HG03095 (cell line): ENCODE measurements at regions not wholly inside any gene's neighbourhood (a gene's known extent, or its start where the extent isn't known, plus 50 kb on each side); places are given as distances from the start of the nearest gene placed in this dataset.
"Not testable (repeated sequence)": the region's sequence is repeated elsewhere in the genome, so short reads cannot be mapped to it uniquely, and the experiment has no call there.

ENCODE experiments used
- ATAC-seq: cut with Tn5 transposase; IDR thresholded peaks from one replicate; pipeline ENCODE4 v1.9.1; 2021; ENCODE audit warnings: moderate library complexity; ENCODE audit not compliant: unreplicated experiment

GRCh38 chr4:188282471-188283232 is 143.4 kb downstream of the TRIML1 start:
- ATAC-seq: no peak

DNA sequence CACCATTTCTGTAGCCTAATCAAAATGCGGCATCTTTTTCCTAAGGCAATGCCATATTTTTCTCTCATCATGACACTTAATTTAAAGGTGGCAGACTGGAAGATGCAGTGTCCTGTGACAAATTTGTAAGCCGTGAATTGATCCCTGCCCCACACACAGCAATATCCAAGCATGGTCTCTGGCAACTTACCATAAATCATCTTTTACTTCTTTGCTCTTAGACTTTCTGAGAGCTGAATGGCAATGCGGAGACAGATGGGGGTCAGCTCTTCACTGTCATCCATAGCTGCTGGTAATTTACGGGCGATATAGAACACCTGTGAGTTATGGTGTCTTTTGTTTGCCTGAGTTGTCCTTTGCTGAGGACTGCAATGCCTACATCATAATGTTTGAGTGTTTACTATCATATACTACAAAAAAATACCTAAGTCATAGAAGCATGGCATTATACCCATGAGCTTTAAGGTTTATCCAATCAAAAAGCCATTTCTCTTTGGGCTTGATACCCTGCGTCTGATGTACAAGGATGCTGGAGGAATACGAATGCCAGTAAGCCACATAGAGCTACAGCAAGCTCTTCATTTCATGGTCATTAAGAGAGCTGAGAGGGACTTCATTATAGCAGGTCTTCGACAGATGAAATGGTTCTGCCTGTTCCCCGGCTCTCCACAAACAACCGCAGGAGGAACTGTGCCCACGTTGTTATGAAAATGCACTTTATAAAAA is 148.1 kb downstream of the TRIML1 start:
- ATAC-seq: no peak

- ATAC-seq: no peak
These were observed 150.4 kb downstream of the TRIML1 start for GRCh38 chr4:188289531-188290125.

- ATAC-seq: no peak
These were observed 156.7 kb downstream of the TRIML1 start for GRCh38 chr4:188295899-188296298.

DNA sequence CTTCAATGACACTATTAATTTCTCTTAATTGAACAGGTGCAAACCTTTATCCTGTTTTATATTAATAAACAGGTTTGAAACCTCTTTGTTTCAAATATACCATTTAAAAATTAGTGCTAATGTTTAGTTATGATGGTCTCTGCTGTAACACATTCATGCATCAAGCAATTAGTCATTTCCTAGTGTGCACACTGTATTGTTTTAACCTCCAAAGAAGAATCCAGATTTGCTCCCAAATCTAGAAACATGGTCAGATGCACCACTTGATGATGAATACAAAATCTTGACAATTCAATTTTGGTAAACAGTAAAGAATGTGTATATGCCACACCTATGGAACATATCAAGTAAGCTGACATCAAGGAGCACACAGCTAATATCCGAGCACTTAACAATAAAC is 157.1 kb downstream of the TRIML1 start:
- no peak for ATAC-seq

DNA sequence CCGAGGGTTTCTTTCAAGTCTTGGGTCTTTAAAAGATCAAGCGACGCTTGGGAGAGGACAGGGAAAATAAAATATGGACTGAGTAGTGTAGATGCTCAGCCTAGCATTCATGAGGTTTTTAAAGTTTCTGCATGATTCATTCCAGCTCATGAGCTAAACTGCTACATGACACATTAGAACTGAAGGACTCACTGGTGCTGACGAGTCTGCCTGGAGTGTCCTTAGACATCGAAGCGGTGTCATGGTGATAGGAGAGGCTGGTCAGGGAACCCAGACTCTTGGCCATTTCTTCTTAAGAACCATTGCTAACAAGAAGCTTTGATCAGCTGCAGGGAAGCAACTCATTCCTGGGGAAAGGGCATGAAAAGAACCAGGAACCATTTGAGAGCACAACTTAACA is 158.6 kb downstream of the TRIML1 start:
- ATAC-seq: no peak

DNA sequence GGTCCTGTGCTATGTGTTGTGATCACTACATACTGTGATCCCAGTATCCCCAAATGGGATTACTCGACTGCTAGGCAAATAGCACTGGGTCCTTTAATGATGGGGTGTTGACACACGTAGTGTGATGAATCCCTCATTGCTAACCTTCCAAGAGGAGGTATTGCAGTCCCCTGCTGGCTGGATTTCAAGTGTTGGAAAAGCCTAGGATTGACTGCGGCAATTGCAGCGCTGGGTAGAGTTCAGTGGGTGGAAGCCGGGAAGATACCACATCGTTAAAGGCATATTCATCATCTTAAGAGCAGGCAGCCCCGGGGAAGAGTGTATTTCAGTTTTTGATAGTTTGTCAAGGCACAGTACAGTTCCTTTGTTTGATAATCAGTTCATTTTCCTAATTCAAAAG is 159.9 kb downstream of the TRIML1 start:
- no peak for ATAC-seq

- no peak for ATAC-seq
These were observed 161.1 kb downstream of the TRIML1 start for GRCh38 chr4:188300385-188300784.

DNA sequence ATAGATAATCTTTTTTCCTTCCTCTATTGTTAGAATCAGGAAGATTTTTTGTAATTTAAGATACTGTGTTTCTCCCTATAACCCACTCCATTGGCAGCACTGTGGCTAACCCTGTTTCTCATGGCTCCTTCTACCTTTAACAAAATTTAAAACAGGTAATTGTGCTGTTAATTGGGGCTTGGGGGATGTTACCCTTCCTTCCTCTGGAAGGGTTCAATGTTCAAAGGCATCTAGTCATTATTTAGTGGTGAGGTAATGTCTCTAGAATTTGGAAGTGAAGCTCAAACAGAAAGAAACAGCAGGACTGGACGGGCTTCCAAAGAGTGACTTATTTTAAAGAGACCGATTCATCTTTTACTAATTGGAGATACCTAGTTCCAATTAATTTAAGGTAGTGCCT is 166.4 kb downstream of the TRIML1 start:
- ATAC-seq: no peak

GRCh38 chr4:188307591-188307990 is 168.3 kb downstream of the TRIML1 start:
- no peak for ATAC-seq

- ATAC-seq: no peak
These were observed 168.9 kb downstream of the TRIML1 start for GRCh38 chr4:188308142-188308541.

DNA sequence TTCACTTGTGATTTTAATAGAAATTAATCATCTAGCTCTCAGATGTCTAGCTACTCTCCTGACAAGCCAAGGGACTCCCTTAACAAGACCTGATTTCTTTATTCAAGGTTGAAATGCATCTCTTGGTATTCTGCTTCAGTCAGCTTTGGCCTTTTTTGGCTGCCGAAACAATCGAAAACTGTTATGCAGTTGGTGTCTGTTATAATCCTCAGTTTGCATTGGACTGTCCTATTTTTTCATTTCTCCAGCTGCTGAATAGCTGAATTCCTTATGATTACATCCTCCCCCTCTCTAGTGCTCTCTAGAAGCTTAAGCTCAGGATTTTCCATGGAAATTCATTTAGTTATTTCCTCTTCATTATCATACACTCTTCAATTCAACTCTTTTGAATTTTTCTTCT is 177.2 kb downstream of the TRIML1 start:
- no peak for ATAC-seq

DNA sequence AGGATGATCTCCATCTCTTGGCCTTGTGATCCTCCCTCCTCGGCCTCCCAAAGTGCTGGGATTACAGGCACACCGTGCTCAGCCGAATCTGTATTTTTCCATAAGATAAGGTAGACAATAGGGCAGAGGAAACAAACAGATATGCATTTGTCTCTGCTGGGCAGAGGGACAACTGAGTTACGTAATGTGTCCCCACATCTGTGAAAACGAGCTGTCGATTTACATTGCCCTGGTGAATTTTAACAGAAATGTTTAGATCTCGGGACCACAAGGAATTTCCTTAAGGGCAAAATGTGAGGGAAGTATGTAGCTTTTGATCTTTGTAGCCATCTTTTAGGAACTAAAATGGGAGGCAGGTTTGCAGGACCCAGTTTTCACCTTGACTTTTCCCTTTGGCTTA is 189.7 kb downstream of the TRIML1 start:
- no peak for ATAC-seq

GRCh38 chr4:188329521-188329920 is 190.3 kb downstream of the TRIML1 start:
- ATAC-seq: no peak

DNA sequence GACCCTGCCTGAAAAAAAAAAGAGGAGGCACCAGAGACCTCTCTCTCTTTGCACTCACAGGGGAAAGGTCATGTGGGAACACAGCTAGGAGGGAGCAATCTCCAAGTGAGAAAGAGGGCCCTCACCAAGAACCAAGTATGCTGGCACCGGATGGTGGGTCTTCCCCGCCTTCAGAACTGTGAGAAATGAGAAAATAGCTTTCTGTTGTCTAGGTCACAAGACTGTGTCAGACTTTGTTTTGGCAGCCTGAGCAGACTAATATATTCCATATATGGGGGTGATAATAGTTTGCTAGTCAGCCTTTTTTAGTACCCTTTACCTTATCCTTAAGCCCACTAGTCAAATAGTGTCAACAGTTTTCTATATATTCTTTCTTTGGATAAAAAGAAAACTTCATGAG is 193.0 kb downstream of the TRIML1 start:
- no peak for ATAC-seq

- no peak for ATAC-seq
These were observed 197.7 kb downstream of the TRIML1 start for GRCh38 chr4:188336891-188337290.

DNA sequence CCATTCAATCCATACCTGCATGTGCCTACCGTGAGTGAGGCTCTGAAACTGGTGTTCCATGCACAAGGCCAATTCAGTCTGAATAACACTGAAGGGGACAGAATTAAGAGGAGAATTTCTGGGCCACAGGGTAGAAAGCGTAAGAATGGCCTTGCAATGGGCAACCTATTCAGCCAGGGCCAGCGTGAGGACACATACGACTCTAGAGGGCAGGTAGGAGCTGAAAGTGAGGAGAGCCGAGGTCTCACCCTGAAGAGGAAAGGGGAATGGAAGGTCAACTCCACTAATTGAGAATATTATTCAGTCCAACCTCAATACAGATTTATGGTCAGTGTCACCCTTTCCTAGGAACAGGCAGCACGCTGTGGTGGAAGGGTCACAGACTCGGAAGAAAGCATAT is 202.2 kb downstream of the TRIML1 start:
- no peak for ATAC-seq

DNA sequence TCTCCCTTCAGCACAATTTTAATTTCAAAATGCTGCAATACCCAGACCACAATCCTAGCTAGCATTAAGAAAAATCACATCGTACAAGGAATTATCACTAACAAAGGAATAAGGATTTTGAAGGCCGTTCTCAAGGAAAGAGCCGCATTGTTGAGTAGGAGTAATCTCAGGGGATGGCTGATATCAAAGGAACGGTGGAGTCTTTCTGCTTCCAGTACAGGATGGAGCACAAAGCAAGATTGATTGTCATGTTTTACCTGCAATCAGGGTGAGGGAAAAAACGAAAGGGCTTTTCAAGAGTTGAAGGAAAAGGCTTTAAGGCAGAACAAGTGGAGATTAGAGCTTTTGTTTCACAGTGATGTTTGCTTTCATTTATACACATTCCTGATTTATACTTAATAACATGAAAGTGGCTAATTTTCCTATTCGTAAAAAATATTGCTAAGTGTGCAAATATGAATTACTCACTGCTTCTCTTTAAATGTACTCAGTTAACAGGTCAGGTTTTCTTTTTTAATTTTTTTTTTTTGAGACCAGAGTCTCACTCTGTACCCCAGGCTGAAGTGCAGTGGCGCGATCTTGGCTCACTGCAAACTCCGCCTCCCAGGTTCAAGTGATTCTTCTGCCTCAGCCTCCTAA is 207.0 kb downstream of the TRIML1 start:
- ATAC-seq: no peak

- ATAC-seq: no peak
These were observed 208.1 kb downstream of the TRIML1 start for GRCh38 chr4:188347339-188347738.

- ATAC-seq: not testable (repeated sequence)
These were observed 210.3 kb downstream of the TRIML1 start for GRCh38 chr4:188349569-188349968.

DNA sequence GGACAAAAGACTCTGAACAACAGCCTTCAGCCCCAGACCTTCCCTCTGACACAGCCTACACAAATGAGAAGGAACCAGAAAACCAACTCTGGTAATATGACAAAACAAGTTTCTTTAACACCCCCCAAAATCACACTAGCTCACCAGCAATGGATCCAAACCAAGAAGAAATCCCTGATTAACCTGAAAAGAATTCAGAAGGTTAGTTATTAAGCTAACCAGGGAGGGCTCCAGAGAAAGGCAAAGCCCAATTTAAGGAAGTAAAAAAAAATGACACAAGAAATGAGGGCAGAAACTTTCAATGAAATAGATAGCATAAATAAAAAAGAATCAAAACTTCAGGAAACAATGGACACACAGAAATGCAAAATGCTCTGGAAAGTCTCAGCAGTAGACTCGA is 224.0 kb downstream of the TRIML1 start:
- no peak for ATAC-seq

- no peak for ATAC-seq
These were observed 231.5 kb downstream of the TRIML1 start for GRCh38 chr4:188370777-188371176.
